Right atrium auricular region (tissue), 2 donors: ENCODE measurements at regions not wholly inside any gene's neighbourhood (a gene's known extent, or its start where the extent isn't known, plus 50 kb on each side); places are given as distances from the start of the nearest gene placed in this dataset.
A peak's percentile ranks its signal among the peaks of the same experiment; 100 is the strongest.

Experiments used
- DNase-seq: peaks from one replicate; pipeline ENCODE4 v3.0.0-alpha.2; 2019; ENCODE audit warnings: low spot score
- H3K27ac ChIP-seq, 2 donors: fragments of 200-600 bp; sonication (generic); 1 replicate in 1 of 2; 2 replicates in 1 of 2; pipeline ENCODE4 v1.5.1; 2016 to 2019
- H3K27me3 ChIP-seq, 2 donors: fragments of 200-600 bp; sonication (generic); one replicate each; pipeline versions ENCODE4 v1.5.1 to v1.6.0; 2017 to 2019
- H3K36me3 ChIP-seq: fragments of 200-600 bp; sonication (generic); one replicate; pipeline ENCODE4 v1.5.1; 2016
- H3K4me1 ChIP-seq, 2 donors: fragments of 200-600 bp; sonication (generic); one replicate each; pipeline versions ENCODE4 v1.5.1 to v1.6.0; 2017 to 2019
- H3K4me3 ChIP-seq, 2 donors: fragments of 200-600 bp; sonication (generic); 1 replicate in 1 of 2; 2 replicates in 1 of 2; pipeline ENCODE4 v1.5.1; 2017 to 2019; ENCODE audit warnings: mild to moderate bottlenecking in 1 of 2, moderate library complexity in 1 of 2
- H3K9me3 ChIP-seq, 2 donors: fragments of 200-600 bp; sonication (generic); one replicate each; pipeline ENCODE4 v1.5.1; 2019
- TF ChIP-seq, protein P1 (sequence below), 2 donors: fragments of 200-600 bp; sonication (generic); IDR thresholded peaks; one replicate each; pipeline ENCODE4 v1.5.1; 2019; ENCODE audit warnings: antibody characterized with exemption in 2 of 2

DNA sequence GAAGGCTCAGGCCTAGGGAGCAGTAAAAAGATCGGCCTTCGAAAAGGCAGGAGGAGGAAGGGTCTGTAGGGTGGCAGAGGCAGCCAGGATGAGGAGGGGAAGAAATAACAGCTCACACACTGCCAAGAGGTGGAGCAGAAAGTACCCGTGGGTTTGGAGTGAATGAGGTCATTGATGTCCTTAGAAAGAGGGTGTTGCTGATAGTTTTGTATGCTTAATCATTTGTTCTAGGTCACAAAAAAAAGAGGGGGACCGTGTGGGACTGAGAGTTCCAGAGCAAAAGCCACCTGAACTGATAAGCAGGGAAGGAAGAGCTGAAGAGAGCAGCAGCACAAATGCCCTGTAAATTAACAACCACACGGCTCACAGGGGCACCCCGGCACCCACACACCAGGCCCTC is 140.4 kb downstream of the FAM161A start:
- peak overlapping the region; percentile 68 to 75 for H3K27ac ChIP-seq
- no peak for DNase-seq
- no peaks in the 10 kb centered on the region for H3K9me3 ChIP-seq
- TF ChIP-seq, protein P1, sequence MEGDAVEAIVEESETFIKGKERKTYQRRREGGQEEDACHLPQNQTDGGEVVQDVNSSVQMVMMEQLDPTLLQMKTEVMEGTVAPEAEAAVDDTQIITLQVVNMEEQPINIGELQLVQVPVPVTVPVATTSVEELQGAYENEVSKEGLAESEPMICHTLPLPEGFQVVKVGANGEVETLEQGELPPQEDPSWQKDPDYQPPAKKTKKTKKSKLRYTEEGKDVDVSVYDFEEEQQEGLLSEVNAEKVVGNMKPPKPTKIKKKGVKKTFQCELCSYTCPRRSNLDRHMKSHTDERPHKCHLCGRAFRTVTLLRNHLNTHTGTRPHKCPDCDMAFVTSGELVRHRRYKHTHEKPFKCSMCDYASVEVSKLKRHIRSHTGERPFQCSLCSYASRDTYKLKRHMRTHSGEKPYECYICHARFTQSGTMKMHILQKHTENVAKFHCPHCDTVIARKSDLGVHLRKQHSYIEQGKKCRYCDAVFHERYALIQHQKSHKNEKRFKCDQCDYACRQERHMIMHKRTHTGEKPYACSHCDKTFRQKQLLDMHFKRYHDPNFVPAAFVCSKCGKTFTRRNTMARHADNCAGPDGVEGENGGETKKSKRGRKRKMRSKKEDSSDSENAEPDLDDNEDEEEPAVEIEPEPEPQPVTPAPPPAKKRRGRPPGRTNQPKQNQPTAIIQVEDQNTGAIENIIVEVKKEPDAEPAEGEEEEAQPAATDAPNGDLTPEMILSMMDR (IDR thresholded peaks at IDR 0.05): no peak
- H3K4me3 ChIP-seq: no peak overlapping the region
- no peaks in the 10 kb centered on the region for H3K36me3 ChIP-seq
- H3K4me1 ChIP-seq: peaks cover 0 to 7% of the 10 kb centered on the region in 2 donors
- no peaks in the 10 kb centered on the region for H3K27me3 ChIP-seq

DNA sequence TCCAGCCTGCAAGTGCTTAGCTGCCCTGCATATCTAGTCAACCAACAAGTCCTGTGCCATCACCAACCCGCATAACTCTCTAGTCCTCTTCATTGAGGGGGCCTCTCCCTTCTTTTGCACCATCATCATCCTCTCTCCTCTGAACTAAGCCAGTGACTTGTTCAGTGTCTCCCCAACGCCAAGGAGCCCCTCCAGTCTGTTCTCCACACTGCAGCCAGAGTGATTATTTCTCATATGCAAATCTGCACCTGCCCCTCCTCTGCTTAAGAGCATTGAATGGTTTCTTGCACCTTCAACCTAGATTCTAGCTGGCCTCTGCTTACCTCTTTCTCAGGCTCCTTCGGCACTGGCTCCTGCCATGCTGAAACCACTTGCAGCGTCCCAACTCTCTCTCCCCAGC is 141.8 kb downstream of the FAM161A start:
- H3K36me3 ChIP-seq: no peaks in the 10 kb centered on the region
- H3K9me3 ChIP-seq: no peaks in the 10 kb centered on the region
- H3K4me1 ChIP-seq: peaks cover 0 to 11% of the 10 kb centered on the region in 2 donors
- H3K27ac ChIP-seq: no peak overlapping the region
- TF ChIP-seq, protein P1 (IDR thresholded peaks at IDR 0.05): no peak
- no peaks in the 10 kb centered on the region for H3K27me3 ChIP-seq
- no peak overlapping the region for H3K4me3 ChIP-seq
- DNase-seq: no peak

DNA sequence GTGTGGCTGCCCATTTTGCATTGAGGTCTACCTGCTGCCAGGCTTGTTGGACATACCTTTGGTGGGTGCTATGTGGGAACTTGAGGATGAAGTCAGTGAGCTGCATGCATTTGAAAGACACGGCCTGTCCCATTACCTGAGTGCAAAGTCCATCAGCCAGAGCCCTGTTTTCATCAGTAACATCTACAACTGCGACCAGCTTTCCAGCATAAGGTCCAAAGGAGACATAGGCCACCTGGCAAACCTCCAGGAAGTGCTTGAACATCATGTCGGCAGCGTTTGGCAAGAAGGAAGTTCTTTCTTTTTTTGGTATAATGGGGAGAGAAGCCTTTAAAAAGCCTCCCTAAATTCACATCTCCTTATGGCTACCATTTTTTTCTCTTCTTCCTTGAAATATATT is 143.1 kb downstream of the FAM161A start:
- H3K4me1 ChIP-seq: peaks cover 0 to 11% of the 10 kb centered on the region in 2 donors
- TF ChIP-seq, protein P1 (IDR thresholded peaks at IDR 0.05): no peak
- no peaks in the 10 kb centered on the region for H3K27me3 ChIP-seq
- no peaks in the 10 kb centered on the region for H3K36me3 ChIP-seq
- no peak for DNase-seq
- H3K27ac ChIP-seq: no peak overlapping the region
- H3K4me3 ChIP-seq: no peak overlapping the region
- no peaks in the 10 kb centered on the region for H3K9me3 ChIP-seq

DNA sequence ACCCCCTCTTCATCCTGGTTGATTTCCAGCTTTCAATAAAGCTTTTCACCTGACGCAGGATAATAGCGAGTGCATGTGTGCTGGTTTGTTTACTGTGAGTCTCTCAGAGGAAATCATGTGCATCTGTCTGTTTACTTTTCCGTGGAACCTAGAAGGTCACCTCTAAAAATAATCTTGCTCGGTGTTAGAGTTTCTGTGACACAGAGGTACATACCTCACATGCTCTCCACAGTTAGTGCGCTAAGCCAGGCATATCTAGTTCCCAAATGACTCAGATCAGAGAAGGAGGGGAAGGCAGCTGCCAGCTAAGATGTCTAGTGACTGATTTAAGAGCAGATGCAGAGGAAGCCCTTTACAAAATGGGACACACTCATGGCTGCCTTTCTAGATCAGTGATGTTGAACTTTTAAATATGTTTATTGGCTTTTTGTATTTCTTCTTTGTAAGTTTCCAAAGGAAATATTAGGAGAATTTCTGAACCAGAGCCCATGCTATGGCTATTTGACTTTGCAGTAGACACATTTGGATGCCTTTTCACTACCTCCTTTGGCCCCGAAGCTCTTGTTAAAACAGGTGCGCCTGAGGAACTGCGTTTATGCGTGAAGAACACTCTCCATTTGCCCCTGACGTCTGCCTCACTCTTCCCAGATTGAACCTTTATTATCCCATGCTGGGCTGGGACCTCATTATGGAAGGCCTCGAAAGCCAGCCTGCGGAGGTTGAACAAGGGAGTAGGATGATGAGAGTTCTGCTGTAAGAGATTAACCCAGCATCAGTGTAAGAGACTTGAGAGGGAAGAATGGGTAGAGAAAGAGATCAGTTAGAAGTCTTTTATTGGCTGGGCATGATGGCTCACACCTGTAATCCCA is 145.6 kb downstream of the FAM161A start:
- TF ChIP-seq, protein P1 (IDR thresholded peaks at IDR 0.05): no peak
- Histone ChIP-seq H3K27ac (peak overlapping the region; percentile 80 to 93), H3K9me3 (no peaks in the 10 kb centered on the region), H3K36me3 (no peaks in the 10 kb centered on the region), H3K4me3 (no peak overlapping the region), H3K27me3 (no peaks in the 10 kb centered on the region), H3K4me1 (peaks cover 0 to 4% of the 10 kb centered on the region in 2 donors)
- no peak for DNase-seq

DNA sequence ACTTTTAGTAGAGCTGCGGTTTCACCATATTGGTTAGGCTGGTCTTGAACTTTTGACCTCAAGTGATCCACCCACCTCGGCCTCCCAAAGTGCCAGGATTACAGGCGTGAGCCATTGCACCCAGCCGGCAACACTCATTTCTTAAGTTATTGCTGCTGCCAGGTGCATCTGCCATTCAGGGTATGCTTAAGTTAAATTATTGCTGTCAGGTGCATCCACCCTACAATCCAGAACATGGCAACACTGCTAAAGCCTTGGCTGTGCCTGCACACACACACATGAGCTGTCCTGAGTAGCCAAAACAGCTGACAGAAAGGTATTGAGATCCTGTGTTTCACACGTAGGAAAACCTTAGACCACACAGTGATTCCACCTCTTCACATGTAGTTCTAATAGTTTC is 148.2 kb downstream of the FAM161A start:
- H3K4me1 ChIP-seq: peaks cover 0 to 4% of the 10 kb centered on the region in 2 donors
- H3K27ac ChIP-seq: no peak overlapping the region

More for the DNA sequence above, 148.2 kb downstream of the FAM161A start:
- H3K27me3 ChIP-seq: no peaks in the 10 kb centered on the region
- H3K9me3 ChIP-seq: no peaks in the 10 kb centered on the region
- no peak for DNase-seq
- H3K36me3 ChIP-seq: no peaks in the 10 kb centered on the region
- TF ChIP-seq, protein P1 (IDR thresholded peaks at IDR 0.05): no peak
- no peak overlapping the region for H3K4me3 ChIP-seq
